Naive thymus-derived CD8-positive, alpha-beta T cell (primary cell): ENCODE measurements at regions not wholly inside any gene's neighbourhood (a gene's known extent, or its start where the extent isn't known, plus 50 kb on each side); places are given as distances from the start of the nearest gene placed in this dataset.
A peak's percentile ranks its signal among the peaks of the same experiment; 100 is the strongest.

Source experiments
- ATAC-seq, 2 donors: fragments of 150-1000 bp; cut with Tn5 transposase in 1 of 2; sonication (Bioruptor Pico), chemical (Tn5 transposase) in 1 of 2; 1 replicate in 1 of 2; 2 replicates in 1 of 2; pipeline ENCODE4 v1.10.0; 2021; ENCODE audit warnings: mild to moderate bottlenecking in 2 of 2, moderate library complexity in 2 of 2
- POLR2A ChIA-PET: fragments of 350-600 bp; sonication (Branson Sonifier 250); formaldehyde crosslinking; loops from one replicate; lab custom pipeline; 2021; ENCODE audit warnings: antibody characterized with exemption; lab: Charles Lee
- DNase-seq, 10 donors: peaks; one replicate each; pipeline versions ENCODE4 v3.0.0 to v3.0.0-alpha.2; 2020 to 2022
- H3K27ac Mint-ChIP-seq, 10 donors: one replicate each; pipeline ENCODE4 v1.8.0; 2020 to 2022; ENCODE audit warnings: mild to moderate bottlenecking in 10 of 10, mixed read lengths in 10 of 10, moderate library complexity in 4 of 10, inconsistent platforms in 1 of 10
- H3K27me3 Mint-ChIP-seq, 5 donors: one replicate each; pipeline ENCODE4 v1.8.0; 2021 to 2022; ENCODE audit warnings: mixed read lengths in 5 of 5
- H3K36me3 Mint-ChIP-seq, 3 donors: one replicate each; pipeline ENCODE4 v1.8.0; 2020 to 2022; ENCODE audit warnings: mixed read lengths in 3 of 3, mild to moderate bottlenecking in 2 of 3, inconsistent platforms in 1 of 3
- H3K4me1 Mint-ChIP-seq, 4 donors: one replicate each; pipeline ENCODE4 v1.8.0; 2021 to 2022; ENCODE audit warnings: mixed read lengths in 4 of 4
- H3K4me3 Mint-ChIP-seq, 10 donors: one replicate each; pipeline ENCODE4 v1.8.0; 2020 to 2022; ENCODE audit warnings: mild to moderate bottlenecking in 10 of 10, mixed read lengths in 10 of 10, moderate library complexity in 6 of 10, inconsistent platforms in 1 of 10
- H3K9me3 Mint-ChIP-seq, 9 donors: one replicate each; pipeline ENCODE4 v1.8.0; 2020 to 2022; ENCODE audit warnings: mixed read lengths in 9 of 9, mild to moderate bottlenecking in 3 of 9, inconsistent platforms in 1 of 9, moderate library complexity in 1 of 9

GRCh38 chr1:38609166-38610025, 250.2 kb downstream of the RRAGC start:
- Mint-ChIP-seq H3K27ac (no peak overlapping the region), H3K9me3 (no peaks in the 10 kb centered on the region), H3K4me1 (peaks cover 0 to 1% (median 0%) of the 10 kb centered on the region in 4 donors), H3K36me3 (no peaks in the 10 kb centered on the region), H3K4me3 (no peak overlapping the region), H3K27me3 (peaks cover 5 to 39% (median 17%) of the 10 kb centered on the region in 5 donors)
- ATAC-seq (no peak), DNase-seq (no peak)
- POLR2A ChIA-PET, result no interaction called here

DNA sequence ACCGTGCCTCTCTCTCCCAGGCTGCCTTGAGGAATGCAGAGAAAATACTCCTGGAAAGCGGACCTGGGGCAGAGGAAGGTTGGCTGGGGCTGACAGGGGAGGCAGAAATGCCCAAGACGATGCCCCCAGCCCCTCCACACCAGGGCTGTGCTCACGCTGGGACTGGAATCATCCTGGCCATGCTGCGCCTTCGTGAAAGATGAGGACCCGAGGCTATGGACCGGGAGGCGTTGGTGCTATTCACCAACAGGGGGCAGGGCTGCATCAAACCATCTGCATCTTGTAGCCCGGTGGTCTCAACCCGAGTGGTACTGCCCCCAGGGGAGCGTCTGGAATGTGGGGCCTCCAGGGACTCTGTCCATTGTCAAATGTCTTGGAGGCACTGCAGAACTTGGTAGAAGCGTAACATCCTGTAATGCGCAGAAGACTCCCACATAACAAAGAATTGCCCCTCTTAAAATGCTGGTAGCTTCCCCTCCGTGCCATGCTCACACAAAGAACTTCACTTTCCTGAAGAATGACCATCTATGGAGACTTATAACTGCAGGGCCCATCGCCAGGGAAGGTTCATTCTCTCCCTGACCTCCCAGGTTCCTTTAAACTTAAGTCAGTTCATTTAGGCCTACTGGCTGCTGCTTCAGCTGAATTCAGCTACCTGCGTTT, 251.2 kb downstream of the RRAGC start:
- ATAC-seq (no peak), DNase-seq (peak in 2 of 10 donors; percentile 7 to 11)
- Mint-ChIP-seq H3K27ac (no peak overlapping the region), H3K27me3 (peaks cover 8 to 39% (median 17%) of the 10 kb centered on the region in 5 donors), H3K4me3 (no peak overlapping the region), H3K9me3 (no peaks in the 10 kb centered on the region), H3K4me1 (peaks cover 0 to 1% (median 0%) of the 10 kb centered on the region in 4 donors), H3K36me3 (no peaks in the 10 kb centered on the region)
- POLR2A ChIA-PET, result no interaction called here

DNA sequence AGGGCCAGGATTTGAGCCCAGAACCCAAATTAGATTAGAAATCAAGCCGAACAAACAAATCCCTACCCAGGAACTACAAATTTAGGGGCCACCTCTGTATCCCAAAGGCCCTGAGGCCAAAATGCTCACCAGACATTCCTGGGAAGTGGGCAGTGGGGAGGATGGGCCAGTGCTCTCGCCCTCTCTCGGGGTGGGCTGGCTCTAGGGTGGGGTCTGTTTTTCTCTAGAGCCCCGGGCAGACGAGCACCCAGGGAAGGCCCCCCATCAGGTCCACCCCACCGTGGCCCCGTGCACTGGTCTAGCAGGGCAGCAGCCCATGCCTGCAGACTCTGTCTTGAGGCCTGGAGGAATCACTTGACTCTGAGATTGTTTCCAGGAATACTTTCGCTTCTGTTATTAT, 252.0 kb downstream of the RRAGC start:
- Mint-ChIP-seq H3K36me3 (no peaks in the 10 kb centered on the region), H3K9me3 (no peaks in the 10 kb centered on the region), H3K27ac (no peak overlapping the region), H3K4me3 (no peak overlapping the region), H3K4me1 (peaks cover 0 to 1% (median 0%) of the 10 kb centered on the region in 4 donors), H3K27me3 (peaks cover 8 to 33% (median 12%) of the 10 kb centered on the region in 5 donors)
- DNase-seq, result no peak
- POLR2A ChIA-PET, result no interaction called here
- no peak for ATAC-seq

DNA sequence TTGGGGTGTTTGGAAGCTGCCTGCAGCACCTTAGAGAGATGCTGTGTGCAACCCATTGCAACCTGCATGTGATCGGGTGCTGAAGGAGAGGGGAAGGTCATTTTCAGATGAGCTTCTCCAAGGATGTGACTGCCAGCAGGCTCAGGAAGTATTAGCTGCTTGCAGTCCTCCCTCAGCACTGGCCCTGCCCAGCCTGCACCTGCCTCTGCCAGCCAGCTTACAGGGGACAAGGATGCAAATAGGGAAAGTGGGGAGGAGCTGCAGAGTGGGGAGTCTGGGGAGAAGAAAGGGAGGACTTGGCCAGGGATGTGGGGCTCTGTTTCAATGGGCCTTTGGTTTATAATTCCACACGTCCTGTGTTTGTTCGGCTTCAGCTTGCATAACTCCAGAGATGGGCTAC, 254.5 kb downstream of the RRAGC start:
- Mint-ChIP-seq H3K9me3 (no peaks in the 10 kb centered on the region), H3K36me3 (no peaks in the 10 kb centered on the region), H3K4me1 (peaks cover 0 to 1% (median 0%) of the 10 kb centered on the region in 4 donors), H3K27me3 (peaks cover 6 to 16% (median 12%) of the 10 kb centered on the region in 5 donors), H3K27ac (no peak overlapping the region), H3K4me3 (no peak overlapping the region)
- POLR2A ChIA-PET, result no interaction called here
- ATAC-seq, result no peak
- no peak for DNase-seq

DNA sequence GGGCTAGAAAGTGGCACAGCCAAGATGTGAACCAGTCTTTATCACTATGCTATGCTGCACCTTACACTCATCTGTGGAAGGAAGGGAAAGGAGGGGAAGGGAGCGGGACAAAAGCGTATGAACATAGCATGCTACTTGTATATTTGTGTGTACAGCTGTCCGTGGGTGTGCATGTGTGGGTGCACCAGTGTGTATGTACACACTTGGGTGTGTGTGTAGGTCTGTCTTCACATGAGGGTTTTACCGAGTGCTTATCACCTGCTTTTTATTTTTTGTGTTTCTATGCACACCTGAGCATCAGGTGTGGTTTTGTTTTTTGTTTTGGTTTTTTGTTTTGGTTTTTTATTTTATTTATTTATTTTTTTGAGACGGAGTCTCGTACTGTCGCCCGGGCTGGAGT, 255.7 kb downstream of the RRAGC start:
- H3K4me1 Mint-ChIP-seq, result peaks cover 0 to 1% (median 0%) of the 10 kb centered on the region in 4 donors
- no peak for DNase-seq
- no peaks in the 10 kb centered on the region for H3K9me3 Mint-ChIP-seq
- H3K27ac Mint-ChIP-seq, result no peak overlapping the region
- no peak for ATAC-seq
- POLR2A ChIA-PET, result no interaction called here
- H3K27me3 Mint-ChIP-seq, result peaks cover 4 to 14% (median 7%) of the 10 kb centered on the region in 5 donors
- H3K36me3 Mint-ChIP-seq, result no peaks in the 10 kb centered on the region
- no peak overlapping the region for H3K4me3 Mint-ChIP-seq

DNA sequence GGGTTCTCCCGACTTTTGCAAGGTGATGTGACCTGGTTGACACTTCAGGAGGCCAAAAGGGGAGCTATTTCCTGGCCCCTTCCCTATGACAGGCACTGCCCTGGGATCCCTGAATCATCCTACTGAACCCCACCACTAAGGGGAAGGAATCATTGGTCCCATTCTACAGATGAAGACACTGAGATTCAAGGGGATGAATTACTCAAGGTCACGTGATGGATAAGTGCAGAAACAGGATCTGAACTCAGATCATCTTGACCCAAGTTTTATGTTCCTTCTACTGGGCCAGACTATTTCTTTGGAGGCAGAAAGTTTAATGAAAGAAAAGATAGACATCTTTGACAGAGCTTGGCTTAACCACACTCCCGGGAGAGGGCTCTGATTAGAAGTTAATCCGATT, 258.7 kb downstream of the RRAGC start:
- no peak overlapping the region for H3K4me3 Mint-ChIP-seq
- POLR2A ChIA-PET, result no interaction called here
- H3K36me3 Mint-ChIP-seq, result peaks cover 0 to 4% (median 0%) of the 10 kb centered on the region in 3 donors
- ATAC-seq, result no peak
- H3K9me3 Mint-ChIP-seq, result no peaks in the 10 kb centered on the region
- peaks cover 3 to 33% (median 14%) of the 10 kb centered on the region in 5 donors for H3K27me3 Mint-ChIP-seq
- no peak for DNase-seq
- no peaks in the 10 kb centered on the region for H3K4me1 Mint-ChIP-seq
- no peak overlapping the region for H3K27ac Mint-ChIP-seq

GRCh38 chr1:38600286-38600685, 259.3 kb downstream of the RRAGC start:
- ATAC-seq (no peak), DNase-seq (no peak)
- no peak overlapping the region for H3K4me3 Mint-ChIP-seq
- peaks cover 0 to 10% (median 0%) of the 10 kb centered on the region in 3 donors for H3K36me3 Mint-ChIP-seq
- no peaks in the 10 kb centered on the region for H3K4me1 Mint-ChIP-seq
- POLR2A ChIA-PET, result no interaction called here
- H3K27me3 Mint-ChIP-seq, result peaks cover 5 to 39% (median 16%) of the 10 kb centered on the region in 5 donors
- no peak overlapping the region for H3K27ac Mint-ChIP-seq
- H3K9me3 Mint-ChIP-seq, result peaks cover 0 to 3% (median 0%) of the 10 kb centered on the region in 9 donors

DNA sequence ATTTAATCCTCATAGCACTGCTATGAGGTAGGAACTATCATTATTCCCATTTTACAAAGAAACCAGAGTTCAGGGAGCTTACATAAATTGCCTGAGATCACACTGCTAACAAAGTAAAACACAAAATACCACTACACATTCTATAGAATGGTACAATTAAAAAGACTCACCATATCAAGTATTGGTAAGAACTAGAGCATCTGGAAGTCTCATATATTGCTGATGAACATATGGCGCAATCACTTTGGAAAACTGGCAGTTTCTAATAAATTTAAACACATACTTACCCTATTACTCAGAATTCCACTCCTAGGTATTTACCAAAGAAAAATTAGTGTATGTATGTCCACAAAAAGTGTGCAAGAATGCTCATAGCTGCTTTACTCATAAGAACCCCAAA, 261.5 kb downstream of the RRAGC start:
- Mint-ChIP-seq H3K4me1 (no peaks in the 10 kb centered on the region), H3K36me3 (peaks cover 0 to 31% (median 14%) of the 10 kb centered on the region in 3 donors), H3K4me3 (no peak overlapping the region), H3K9me3 (peaks cover 0 to 25% (median 16%) of the 10 kb centered on the region in 9 donors), H3K27me3 (peaks cover 10 to 56% (median 25%) of the 10 kb centered on the region in 5 donors), H3K27ac (no peak overlapping the region)
- POLR2A ChIA-PET, result no interaction called here
- ATAC-seq, result no peak
- DNase-seq, result no peak

DNA sequence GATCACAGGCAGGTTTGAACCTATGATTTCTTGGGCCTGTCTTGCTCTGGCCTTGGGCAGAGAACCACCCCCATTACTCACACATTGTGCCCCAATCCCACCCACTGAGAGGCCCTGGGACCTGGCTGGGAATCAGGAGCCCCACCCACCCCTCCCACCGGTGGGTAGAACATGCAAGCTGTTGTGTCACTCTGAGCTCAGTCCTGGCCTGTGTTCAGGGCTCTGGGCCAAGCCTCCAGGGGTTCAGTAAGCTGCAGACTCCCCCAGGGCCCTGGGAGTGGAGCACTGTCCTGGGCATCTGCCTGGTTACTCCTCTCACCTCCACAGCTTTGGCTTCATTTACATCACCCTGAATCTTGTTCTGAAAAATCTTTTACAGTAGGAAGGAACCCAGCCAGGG, 270.5 kb downstream of the RRAGC start:
- DNase-seq, result no peak
- POLR2A ChIA-PET, result no interaction called here
- Mint-ChIP-seq H3K4me1 (peaks cover 10 to 20% (median 11%) of the 10 kb centered on the region in 4 donors), H3K27ac (no peak overlapping the region), H3K27me3 (peaks cover 4 to 43% (median 13%) of the 10 kb centered on the region in 5 donors), H3K4me3 (no peak overlapping the region), H3K9me3 (peaks cover 0 to 20% (median 9%) of the 10 kb centered on the region in 9 donors), H3K36me3 (peaks cover 3 to 16% (median 9%) of the 10 kb centered on the region in 3 donors)
- ATAC-seq, result no peak

- no peak overlapping the region for H3K4me3 Mint-ChIP-seq
- H3K27ac Mint-ChIP-seq, result no peak overlapping the region
- POLR2A ChIA-PET, result no interaction called here
- H3K36me3 Mint-ChIP-seq, result peaks cover 0 to 13% (median 3%) of the 10 kb centered on the region in 3 donors
- H3K27me3 Mint-ChIP-seq, result peaks cover 3 to 44% (median 12%) of the 10 kb centered on the region in 5 donors
- H3K9me3 Mint-ChIP-seq, result peaks cover 0 to 8% (median 4%) of the 10 kb centered on the region in 9 donors
- H3K4me1 Mint-ChIP-seq, result peaks cover 10 to 20% (median 11%) of the 10 kb centered on the region in 4 donors
- DNase-seq, result no peak
- no peak for ATAC-seq
Measured at GRCh38 chr1:38587766-38588165, 271.8 kb downstream of the RRAGC start.

- no peak overlapping the region for H3K4me3 Mint-ChIP-seq
Measured at GRCh38 chr1:38586993-38587646, 272.5 kb downstream of the RRAGC start.

GRCh38 chr1:38585971-38586370, 273.6 kb downstream of the RRAGC start:
- Mint-ChIP-seq H3K4me1 (peaks cover 10 to 20% (median 11%) of the 10 kb centered on the region in 4 donors), H3K36me3 (peaks cover 0 to 7% (median 0%) of the 10 kb centered on the region in 3 donors), H3K4me3 (no peak overlapping the region), H3K27ac (no peak overlapping the region), H3K27me3 (peaks cover 7 to 60% (median 22%) of the 10 kb centered on the region in 5 donors), H3K9me3 (no peaks in the 10 kb centered on the region)
- no peak for DNase-seq
- POLR2A ChIA-PET, result no interaction called here
- ATAC-seq, result no peak

More at GRCh38 chr1:38586993-38587646, 272.5 kb downstream of the RRAGC start:
- Mint-ChIP-seq H3K36me3 (peaks cover 0 to 7% (median 0%) of the 10 kb centered on the region in 3 donors), H3K9me3 (peaks cover 0 to 1% (median 0%) of the 10 kb centered on the region in 9 donors), H3K27me3 (peaks cover 3 to 48% (median 12%) of the 10 kb centered on the region in 5 donors), H3K27ac (peak overlapping the region in 1 of 10 donors; percentile 64), H3K4me1 (peaks cover 10 to 20% (median 11%) of the 10 kb centered on the region in 4 donors)
- POLR2A ChIA-PET, result no interaction called here
- ATAC-seq (peak; percentile 42 to 53), DNase-seq (peak in 9 of 10 donors; percentile 18 to 55 (median 46))
